Upper lobe of left lung (tissue), 4 donors: ENCODE measurements at regions not wholly inside any gene's neighbourhood (a gene's known extent, or its start where the extent isn't known, plus 50 kb on each side); places are given as distances from the start of the nearest gene placed in this dataset.

Source experiments
- CTCF ChIP-seq, 6 experiments: fragments of 450-650 bp in 4 of 6; fragments of 200-600 bp in 2 of 6; sonication (generic) in 2 of 6; IDR thresholded peaks; one replicate each; pipeline ENCODE4 v1.5.1; 2016 to 2019; ENCODE audit warnings: antibody characterized with exemption in 6 of 6
- POLR2A ChIP-seq, 4 donors: fragments of 450-650 bp; IDR thresholded peaks; one replicate each; pipeline ENCODE4 v1.5.1; 2016 to 2017; ENCODE audit warnings: antibody characterized with exemption in 4 of 4, mild to moderate bottlenecking in 2 of 4
- POLR2AphosphoS5 ChIP-seq, 2 donors: sonication (generic); formaldehyde crosslinking; IDR thresholded peaks; one replicate each; pipeline ENCODE4 v1.5.1; 2017; ENCODE audit warnings: antibody characterized with exemption in 2 of 2

- no peak for TF ChIP-seq CTCF (IDR thresholded peaks at IDR 0.05)
- no peak for TF ChIP-seq POLR2A (IDR thresholded peaks at IDR 0.05)
- TF ChIP-seq POLR2AphosphoS5 (IDR thresholded peaks at IDR 0.05), result no peak
Measured at GRCh38 chr4:138374947-138375346, 132.8 kb upstream of the SLC7A11 start.
